RWPE1 (cell line): ENCODE measurements at regions not wholly inside any gene's neighbourhood (a gene's known extent, or its start where the extent isn't known, plus 50 kb on each side); places are given as distances from the start of the nearest gene placed in this dataset.

Experiments used
- CTCF ChIA-PET: fragments of 350-600 bp; sonication (Branson Sonifier 250); formaldehyde crosslinking; extraction: SDS; loops from one replicate; lab custom pipeline; 2021; lab: Yijun Ruan, JAX
- POLR2A ChIA-PET: fragments of 400-600 bp; formaldehyde crosslinking; extraction: SDS; loops from one replicate; lab custom pipeline; 2020; ENCODE audit warnings: antibody characterized with exemption; ENCODE audit not compliant: low non-redundant PET; lab: Yijun Ruan, JAX
- DNase-seq: peaks from one replicate; pipeline ENCODE4 v3.0.0; 2012; ENCODE audit warnings: low spot score
- H3K27ac ChIP-seq: fragments of 450-650 bp; 2 replicates; pipeline ENCODE4 v1.5.1; 2017
- TF ChIP-seq, protein P1 (sequence below): fragments of 450-650 bp; conservative IDR thresholded peaks from 2 replicates; pipeline ENCODE4 v1.5.1; 2017; ENCODE audit warnings: low read depth, mild to moderate bottlenecking

DNA sequence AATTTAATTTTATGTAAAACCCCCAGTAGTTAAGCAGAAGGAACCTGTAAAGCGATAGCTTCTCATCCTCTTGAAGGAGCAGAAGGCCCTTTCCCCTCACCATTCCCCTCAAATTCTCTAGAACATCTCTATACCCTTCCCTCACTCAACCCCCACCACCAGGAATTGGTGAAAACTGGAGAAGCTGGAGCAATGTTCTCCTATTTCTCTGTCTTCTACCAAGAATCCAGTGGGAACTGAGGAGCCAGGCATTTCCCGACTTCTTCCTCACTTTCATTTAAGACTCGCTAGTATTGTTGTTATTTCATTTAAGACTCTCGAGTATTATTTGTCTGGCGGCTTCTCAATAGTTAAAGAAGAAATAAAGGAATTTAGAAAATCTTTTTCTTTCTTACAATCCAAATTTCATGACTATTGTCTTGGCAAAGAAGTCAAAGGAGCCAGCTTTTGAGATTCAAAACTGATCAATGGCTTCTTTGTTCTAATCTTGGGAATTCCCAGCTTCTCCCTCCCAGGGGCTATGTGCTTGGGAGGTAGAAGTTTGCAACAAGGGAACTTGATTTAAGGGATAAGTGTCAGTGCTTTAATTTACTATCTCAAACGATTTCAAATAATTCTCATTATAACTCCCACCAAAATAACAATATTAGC lies 253.3 kb upstream of the ADGRL2 start:
- DNase-seq = no peak
- no peak overlapping the region for H3K27ac ChIP-seq
- POLR2A ChIA-PET = no interaction called here
- CTCF ChIA-PET = interaction anchor here (0.6 kb wide), 1 partner anchor 264 kb away, joined by 5 read pairs; no protein-coding TSS in a partner anchor
- TF ChIP-seq, protein P1, sequence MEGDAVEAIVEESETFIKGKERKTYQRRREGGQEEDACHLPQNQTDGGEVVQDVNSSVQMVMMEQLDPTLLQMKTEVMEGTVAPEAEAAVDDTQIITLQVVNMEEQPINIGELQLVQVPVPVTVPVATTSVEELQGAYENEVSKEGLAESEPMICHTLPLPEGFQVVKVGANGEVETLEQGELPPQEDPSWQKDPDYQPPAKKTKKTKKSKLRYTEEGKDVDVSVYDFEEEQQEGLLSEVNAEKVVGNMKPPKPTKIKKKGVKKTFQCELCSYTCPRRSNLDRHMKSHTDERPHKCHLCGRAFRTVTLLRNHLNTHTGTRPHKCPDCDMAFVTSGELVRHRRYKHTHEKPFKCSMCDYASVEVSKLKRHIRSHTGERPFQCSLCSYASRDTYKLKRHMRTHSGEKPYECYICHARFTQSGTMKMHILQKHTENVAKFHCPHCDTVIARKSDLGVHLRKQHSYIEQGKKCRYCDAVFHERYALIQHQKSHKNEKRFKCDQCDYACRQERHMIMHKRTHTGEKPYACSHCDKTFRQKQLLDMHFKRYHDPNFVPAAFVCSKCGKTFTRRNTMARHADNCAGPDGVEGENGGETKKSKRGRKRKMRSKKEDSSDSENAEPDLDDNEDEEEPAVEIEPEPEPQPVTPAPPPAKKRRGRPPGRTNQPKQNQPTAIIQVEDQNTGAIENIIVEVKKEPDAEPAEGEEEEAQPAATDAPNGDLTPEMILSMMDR = no peak

DNA sequence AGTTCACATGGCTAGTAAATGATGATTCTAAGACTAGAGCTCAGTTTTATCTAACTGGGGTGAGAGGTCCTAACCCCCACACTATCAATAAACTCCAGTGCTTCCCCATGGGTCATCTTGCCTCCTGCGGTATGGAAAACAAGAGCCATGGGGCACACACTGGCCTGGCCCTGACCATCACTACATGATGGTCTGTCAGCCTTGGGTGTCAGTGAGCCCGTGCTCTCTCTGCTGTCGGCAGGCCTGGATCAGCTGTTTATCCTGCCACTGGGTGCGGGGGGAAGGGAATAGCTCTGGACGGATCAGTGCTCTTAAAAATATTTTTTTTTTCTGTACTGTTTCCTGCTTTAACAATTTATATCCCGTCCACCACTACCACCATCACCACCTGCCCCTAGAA lies 255.0 kb upstream of the ADGRL2 start:
- no peak for DNase-seq
- ChIA-PET POLR2A (no interaction called here), CTCF (interaction anchor here (0.6 kb wide), 1 partner anchor 182 kb away, joined by 3 read pairs; no protein-coding TSS in a partner anchor)
- TF ChIP-seq, protein P1 = no peak
- H3K27ac ChIP-seq = no peak overlapping the region

DNA sequence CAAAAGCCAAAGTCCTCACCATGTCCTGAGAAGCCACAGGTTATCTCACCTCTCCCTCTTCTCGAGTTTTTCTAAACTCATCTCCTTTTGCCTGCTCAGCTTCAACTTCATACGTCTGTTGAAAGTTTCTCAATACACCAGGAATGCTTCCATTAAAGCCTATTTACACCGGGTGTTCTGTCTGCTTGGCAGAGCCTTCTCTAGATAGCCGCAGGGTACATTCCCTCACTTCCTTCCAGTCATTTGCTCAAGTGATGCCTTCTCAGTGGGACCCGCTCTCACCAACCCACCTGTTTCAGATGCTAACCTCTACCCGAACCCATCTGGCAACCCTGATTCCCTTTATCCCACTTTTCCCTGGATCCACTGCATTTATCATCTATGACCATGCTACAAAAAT lies 257.0 kb upstream of the ADGRL2 start:
- TF ChIP-seq, protein P1 = no peak
- no peak overlapping the region for H3K27ac ChIP-seq
- POLR2A ChIA-PET = no interaction called here
- CTCF ChIA-PET = no interaction called here
- no peak for DNase-seq

DNA sequence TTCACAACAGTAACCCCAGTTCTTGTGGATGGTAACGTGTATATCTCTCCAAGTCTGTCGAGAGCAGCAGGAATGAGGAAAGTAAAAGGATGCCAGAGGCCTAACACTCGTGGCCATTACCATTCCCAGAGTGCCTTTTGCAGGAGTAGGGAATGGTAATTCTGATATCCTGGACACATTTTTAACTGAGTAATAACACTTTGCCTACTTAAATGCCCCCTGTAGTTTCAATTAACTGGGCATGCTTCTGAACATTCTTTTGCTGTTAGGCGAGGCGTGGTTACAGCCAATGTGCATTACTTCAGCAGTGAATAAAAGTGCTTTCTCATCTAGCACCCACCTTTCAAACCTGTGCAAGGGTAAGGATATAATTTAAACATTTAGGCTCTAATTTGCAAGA lies 258.5 kb upstream of the ADGRL2 start:
- no peak overlapping the region for H3K27ac ChIP-seq
- POLR2A ChIA-PET = no interaction called here
- CTCF ChIA-PET = no interaction called here
- no peak for DNase-seq
- TF ChIP-seq, protein P1 = no peak

DNA sequence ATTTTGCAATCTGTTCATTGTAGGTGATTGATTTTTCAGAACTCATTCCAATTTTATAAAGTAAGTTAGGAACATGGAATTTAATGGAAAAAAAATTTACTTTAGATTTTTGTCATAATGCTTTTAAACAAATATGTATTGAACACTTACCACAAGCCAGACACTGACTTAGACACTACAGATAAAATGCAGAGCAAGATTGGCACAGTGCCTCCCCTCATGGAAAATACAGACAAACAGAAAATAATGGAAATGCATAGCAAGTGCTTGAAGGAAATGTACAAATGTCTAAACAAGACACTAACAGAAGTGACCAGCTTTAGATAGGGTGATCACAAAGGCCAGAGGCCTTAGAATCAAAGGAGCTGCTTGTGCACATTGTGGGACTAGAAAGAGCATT lies 260.5 kb upstream of the ADGRL2 start:
- ChIA-PET POLR2A (no interaction called here), CTCF (interaction anchor here (0.7 kb wide), 1 partner anchor 54 kb away, joined by 3 read pairs; no protein-coding TSS in a partner anchor)
- DNase-seq = no peak
- no peak overlapping the region for H3K27ac ChIP-seq
- TF ChIP-seq, protein P1 = no peak

DNA sequence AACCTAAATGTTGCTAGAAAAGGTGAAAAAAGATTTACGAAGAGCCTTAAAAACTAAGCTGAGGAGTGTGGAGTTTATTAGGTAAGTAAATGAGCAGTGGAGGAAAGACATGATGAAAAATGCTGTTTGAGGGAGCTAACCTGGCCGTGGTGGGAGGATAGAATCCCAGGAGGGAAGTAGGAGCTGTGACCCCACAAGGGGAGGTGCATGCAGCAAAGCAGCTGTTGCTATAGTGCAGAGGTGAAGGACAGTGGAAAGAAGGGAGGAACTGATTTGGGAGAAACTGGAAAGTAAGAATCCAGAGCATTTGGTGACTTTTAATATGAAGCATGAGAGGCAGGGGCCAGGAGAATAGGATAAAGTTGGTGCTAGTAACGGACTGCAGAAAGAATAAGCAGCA lies 271.7 kb upstream of the ADGRL2 start:
- DNase-seq = no peak
- no peak overlapping the region for H3K27ac ChIP-seq
- TF ChIP-seq, protein P1 = no peak
- ChIA-PET POLR2A (no interaction called here), CTCF (no interaction called here)
